ENCODE measurements at regions not wholly inside any gene's neighbourhood (a gene's known extent, or its start where the extent isn't known, plus 50 kb on each side); places are given as distances from the start of the nearest gene placed in this dataset.
"Not testable (repeated sequence)": the region's sequence is repeated elsewhere in the genome, so short reads cannot be mapped to it uniquely, and the experiment has no call there.

- DNase-seq = no peak
These were observed 280.3 kb downstream of the BCAT1 start for GRCh38 chr12:24668563-24668962.

- no peak for DNase-seq
These were observed 284.6 kb downstream of the BCAT1 start for GRCh38 chr12:24664161-24664880.

- DNase-seq = no peak
These were observed 287.2 kb downstream of the BCAT1 start for GRCh38 chr12:24661657-24662096.

GRCh38 chr12:24659016-24659415 lies 289.9 kb downstream of the BCAT1 start:
- no peak for DNase-seq

- DNase-seq = not testable (repeated sequence)
These were observed 294.6 kb downstream of the BCAT1 start for GRCh38 chr12:24654344-24654743.

- no peak for DNase-seq
These were observed 299.3 kb downstream of the BCAT1 start for GRCh38 chr12:24649634-24650033.

GRCh38 chr12:24649209-24649608 lies 299.7 kb downstream of the BCAT1 start:
- no peak for DNase-seq

GRCh38 chr12:24645254-24645653 lies 303.6 kb downstream of the BCAT1 start:
- DNase-seq = no peak

GRCh38 chr12:24643120-24644119 lies 305.5 kb downstream of the BCAT1 start:
- DNase-seq = no peak

- no peak for DNase-seq
These were observed 309.3 kb downstream of the BCAT1 start for GRCh38 chr12:24639641-24640040.

- DNase-seq = no peak
These were observed 316.4 kb downstream of the BCAT1 start for GRCh38 chr12:24632466-24632865.

- DNase-seq = no peak
These were observed 317.1 kb downstream of the BCAT1 start for GRCh38 chr12:24631676-24632426.

GRCh38 chr12:24630856-24631255 lies 318.0 kb downstream of the BCAT1 start:
- no peak for DNase-seq

- DNase-seq = no peak
These were observed 318.5 kb downstream of the BCAT1 start for GRCh38 chr12:24630446-24630845.

GRCh38 chr12:24625103-24625502 lies 323.8 kb downstream of the BCAT1 start:
- DNase-seq = no peak

GRCh38 chr12:24619954-24620353 lies 328.9 kb downstream of the BCAT1 start:
- not testable (repeated sequence) for DNase-seq

- no peak for DNase-seq
These were observed 331.4 kb downstream of the BCAT1 start for GRCh38 chr12:24617471-24617870.

- DNase-seq = no peak
These were observed 332.9 kb downstream of the BCAT1 start for GRCh38 chr12:24615967-24616411.

- no peak for DNase-seq
These were observed 340.1 kb downstream of the BCAT1 start for GRCh38 chr12:24608637-24609285.

GRCh38 chr12:24608108-24608507 lies 340.8 kb downstream of the BCAT1 start:
- DNase-seq = no peak

- no peak for DNase-seq
These were observed 343.0 kb downstream of the BCAT1 start for GRCh38 chr12:24605916-24606315.

GRCh38 chr12:24605466-24605865 lies 343.4 kb downstream of the BCAT1 start:
- DNase-seq = no peak
